ENCODE measurements at regions not wholly inside any gene's neighbourhood (a gene's known extent, or its start where the extent isn't known, plus 50 kb on each side); places are given as distances from the start of the nearest gene placed in this dataset.

- TF ChIP-seq FOXM1 (IDR thresholded peaks at IDR 0.05; ENCODE audit: low read depth) (no peak), REST (IDR thresholded peaks at IDR 0.05; ENCODE audit: low read depth, low read length) (no peak), TAF1 (IDR thresholded peaks at IDR 0.05; ENCODE audit: borderline replicate concordance, low read depth, low read length) (no peak), CTCF (IDR thresholded peaks at IDR 0.05) (no peak), RAD21 (IDR thresholded peaks at IDR 0.05; ENCODE audit: low read length) (no peak), NFIC (IDR thresholded peaks at IDR 0.05; ENCODE audit: borderline replicate concordance) (no peak), SIN3A (IDR thresholded peaks at IDR 0.05; ENCODE audit: borderline replicate concordance, low read depth, low read length) (no peak), RXRA (IDR thresholded peaks at IDR 0.05; ENCODE audit: borderline replicate concordance, low read depth) (no peak), TEAD4 (IDR thresholded peaks at IDR 0.05; ENCODE audit: borderline replicate concordance, insufficient read depth) (no peak), GATA2 (CRISPR knock-in tag; IDR thresholded peaks at IDR 0.05) (no peak)
These were observed 73.5 kb upstream of the ZC3H12C start for GRCh38 chr11:110019675-110020074.

Data from SK-N-SH (cell line).